ENCODE measurements at regions not wholly inside any gene's neighbourhood (a gene's known extent, or its start where the extent isn't known, plus 50 kb on each side); places are given as distances from the start of the nearest gene placed in this dataset.

DNA sequence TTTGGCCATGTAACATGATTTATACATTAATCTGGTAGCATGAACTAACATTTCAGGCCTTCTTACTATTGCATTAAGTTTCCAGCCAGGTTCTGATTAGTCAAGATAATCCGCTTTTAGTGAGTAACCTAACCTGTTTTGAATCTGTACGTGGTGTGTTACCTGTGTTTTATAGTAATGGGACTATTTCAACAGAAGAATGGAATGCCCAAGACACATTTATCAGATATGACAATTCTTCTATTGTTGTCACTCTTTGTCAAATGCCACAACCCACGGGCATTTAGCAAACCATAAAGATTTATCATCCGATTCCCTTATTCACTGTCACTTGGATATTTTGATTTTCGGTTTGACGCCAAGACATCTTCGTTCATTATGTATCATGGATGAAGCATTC lies 117.9 kb downstream of the ETAA1 start:
- Mint-ChIP-seq H3K36me3 (ENCODE audit: low read depth) (no peaks in the 10 kb centered on the region), H3K27me3 (ENCODE audit: insufficient read depth, low read depth, poor library complexity) (no peaks in the 10 kb centered on the region), H3K9me3 (no peaks in the 10 kb centered on the region), H3K4me1 (no peaks in the 10 kb centered on the region), H3K4me3 (no peak overlapping the region), H3K27ac (no peak overlapping the region)
- Histone ChIP-seq H4K20me1 (replicated peaks; ENCODE audit: insufficient read depth) (no peaks in the 10 kb centered on the region), H3K4me1 (ENCODE audit: insufficient read depth) (no peaks in the 10 kb centered on the region), H3K79me2 (replicated peaks; ENCODE audit: insufficient read depth) (no peaks in the 10 kb centered on the region), H3K27me3 (ENCODE audit: insufficient read depth) (no peaks in the 10 kb centered on the region), H3K4me2 (no peak overlapping the region), H3K36me3 (ENCODE audit: insufficient read depth) (no peaks in the 10 kb centered on the region), H3F3A (replicated peaks; ENCODE audit: low read depth) (no peaks in the 10 kb centered on the region), H3K27ac (ENCODE audit: low read depth) (no peak overlapping the region), H3K9me2 (ENCODE audit: insufficient read depth) (peaks cover 7% of the 10 kb centered on the region; the same call in 1 of the 2 replicates), H2AFZ (peak overlapping the region; percentile 80; the same call in 1 of the 2 replicates), H3K4me3 (no peak overlapping the region)
- ATAC-seq (no peak), DNase-seq (ENCODE audit: low spot score) (no peak)
- no peak for TF ChIP-seq POLR2AphosphoS5 (IDR thresholded peaks at IDR 0.05; ENCODE audit: low read depth)

DNA sequence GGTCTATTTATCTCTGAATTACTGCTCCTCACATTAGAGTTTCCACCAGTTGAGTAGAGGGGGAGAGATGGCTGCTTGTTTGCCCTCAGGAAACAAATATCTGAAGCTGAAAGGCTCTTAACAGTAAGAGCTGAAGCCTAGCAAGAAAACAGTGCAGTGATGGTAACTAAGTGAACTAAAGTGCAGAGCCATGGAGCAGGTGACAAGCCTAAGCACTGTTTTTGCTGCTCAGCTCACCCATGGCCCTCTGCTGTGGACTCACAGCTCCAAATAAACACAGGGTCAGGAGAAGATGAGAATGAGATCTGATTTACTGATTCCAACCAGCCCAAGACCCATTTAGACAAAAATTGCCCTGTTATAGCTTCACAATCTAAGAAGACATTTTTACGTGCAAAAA lies 118.4 kb downstream of the ETAA1 start:
- Mint-ChIP-seq H3K36me3 (ENCODE audit: low read depth) (no peaks in the 10 kb centered on the region), H3K27ac (no peak overlapping the region), H3K4me3 (no peak overlapping the region), H3K4me1 (no peaks in the 10 kb centered on the region), H3K9me3 (no peaks in the 10 kb centered on the region), H3K27me3 (ENCODE audit: insufficient read depth, low read depth, poor library complexity) (no peaks in the 10 kb centered on the region)
- no peaks in the 10 kb centered on the region for H3K4me1 ChIP-seq (ENCODE audit: insufficient read depth)
- no peaks in the 10 kb centered on the region for H4K20me1 ChIP-seq (replicated peaks; ENCODE audit: insufficient read depth)
- no peak overlapping the region for H3K4me3 ChIP-seq
- peak overlapping the region; percentile 80; the same call in 1 of the 2 replicates for H2AFZ ChIP-seq
- H3F3A ChIP-seq (replicated peaks; ENCODE audit: low read depth), result no peaks in the 10 kb centered on the region
- DNase-seq (ENCODE audit: low spot score), result no peak
- no peak for ATAC-seq
- no peak overlapping the region for H3K27ac ChIP-seq (ENCODE audit: low read depth)
- H3K79me2 ChIP-seq (replicated peaks; ENCODE audit: insufficient read depth), result no peaks in the 10 kb centered on the region
- peaks cover 7% of the 10 kb centered on the region; the same call in 1 of the 2 replicates for H3K9me2 ChIP-seq (ENCODE audit: insufficient read depth)
- no peaks in the 10 kb centered on the region for H3K27me3 ChIP-seq (ENCODE audit: insufficient read depth)
- no peak overlapping the region for H3K4me2 ChIP-seq
- no peaks in the 10 kb centered on the region for H3K36me3 ChIP-seq (ENCODE audit: insufficient read depth)
- TF ChIP-seq STAT1 (IDR thresholded peaks at IDR 0.05; ENCODE audit: unreplicated experiment) (no peak), CREB1 (CRISPR knock-in tag; IDR thresholded peaks at IDR 0.05; ENCODE audit: low read depth) (no peak), ZNF331 (CRISPR knock-in tag; IDR thresholded peaks at IDR 0.05; ENCODE audit: low read depth) (no peak)
- TF ChIP-seq, protein P1, sequence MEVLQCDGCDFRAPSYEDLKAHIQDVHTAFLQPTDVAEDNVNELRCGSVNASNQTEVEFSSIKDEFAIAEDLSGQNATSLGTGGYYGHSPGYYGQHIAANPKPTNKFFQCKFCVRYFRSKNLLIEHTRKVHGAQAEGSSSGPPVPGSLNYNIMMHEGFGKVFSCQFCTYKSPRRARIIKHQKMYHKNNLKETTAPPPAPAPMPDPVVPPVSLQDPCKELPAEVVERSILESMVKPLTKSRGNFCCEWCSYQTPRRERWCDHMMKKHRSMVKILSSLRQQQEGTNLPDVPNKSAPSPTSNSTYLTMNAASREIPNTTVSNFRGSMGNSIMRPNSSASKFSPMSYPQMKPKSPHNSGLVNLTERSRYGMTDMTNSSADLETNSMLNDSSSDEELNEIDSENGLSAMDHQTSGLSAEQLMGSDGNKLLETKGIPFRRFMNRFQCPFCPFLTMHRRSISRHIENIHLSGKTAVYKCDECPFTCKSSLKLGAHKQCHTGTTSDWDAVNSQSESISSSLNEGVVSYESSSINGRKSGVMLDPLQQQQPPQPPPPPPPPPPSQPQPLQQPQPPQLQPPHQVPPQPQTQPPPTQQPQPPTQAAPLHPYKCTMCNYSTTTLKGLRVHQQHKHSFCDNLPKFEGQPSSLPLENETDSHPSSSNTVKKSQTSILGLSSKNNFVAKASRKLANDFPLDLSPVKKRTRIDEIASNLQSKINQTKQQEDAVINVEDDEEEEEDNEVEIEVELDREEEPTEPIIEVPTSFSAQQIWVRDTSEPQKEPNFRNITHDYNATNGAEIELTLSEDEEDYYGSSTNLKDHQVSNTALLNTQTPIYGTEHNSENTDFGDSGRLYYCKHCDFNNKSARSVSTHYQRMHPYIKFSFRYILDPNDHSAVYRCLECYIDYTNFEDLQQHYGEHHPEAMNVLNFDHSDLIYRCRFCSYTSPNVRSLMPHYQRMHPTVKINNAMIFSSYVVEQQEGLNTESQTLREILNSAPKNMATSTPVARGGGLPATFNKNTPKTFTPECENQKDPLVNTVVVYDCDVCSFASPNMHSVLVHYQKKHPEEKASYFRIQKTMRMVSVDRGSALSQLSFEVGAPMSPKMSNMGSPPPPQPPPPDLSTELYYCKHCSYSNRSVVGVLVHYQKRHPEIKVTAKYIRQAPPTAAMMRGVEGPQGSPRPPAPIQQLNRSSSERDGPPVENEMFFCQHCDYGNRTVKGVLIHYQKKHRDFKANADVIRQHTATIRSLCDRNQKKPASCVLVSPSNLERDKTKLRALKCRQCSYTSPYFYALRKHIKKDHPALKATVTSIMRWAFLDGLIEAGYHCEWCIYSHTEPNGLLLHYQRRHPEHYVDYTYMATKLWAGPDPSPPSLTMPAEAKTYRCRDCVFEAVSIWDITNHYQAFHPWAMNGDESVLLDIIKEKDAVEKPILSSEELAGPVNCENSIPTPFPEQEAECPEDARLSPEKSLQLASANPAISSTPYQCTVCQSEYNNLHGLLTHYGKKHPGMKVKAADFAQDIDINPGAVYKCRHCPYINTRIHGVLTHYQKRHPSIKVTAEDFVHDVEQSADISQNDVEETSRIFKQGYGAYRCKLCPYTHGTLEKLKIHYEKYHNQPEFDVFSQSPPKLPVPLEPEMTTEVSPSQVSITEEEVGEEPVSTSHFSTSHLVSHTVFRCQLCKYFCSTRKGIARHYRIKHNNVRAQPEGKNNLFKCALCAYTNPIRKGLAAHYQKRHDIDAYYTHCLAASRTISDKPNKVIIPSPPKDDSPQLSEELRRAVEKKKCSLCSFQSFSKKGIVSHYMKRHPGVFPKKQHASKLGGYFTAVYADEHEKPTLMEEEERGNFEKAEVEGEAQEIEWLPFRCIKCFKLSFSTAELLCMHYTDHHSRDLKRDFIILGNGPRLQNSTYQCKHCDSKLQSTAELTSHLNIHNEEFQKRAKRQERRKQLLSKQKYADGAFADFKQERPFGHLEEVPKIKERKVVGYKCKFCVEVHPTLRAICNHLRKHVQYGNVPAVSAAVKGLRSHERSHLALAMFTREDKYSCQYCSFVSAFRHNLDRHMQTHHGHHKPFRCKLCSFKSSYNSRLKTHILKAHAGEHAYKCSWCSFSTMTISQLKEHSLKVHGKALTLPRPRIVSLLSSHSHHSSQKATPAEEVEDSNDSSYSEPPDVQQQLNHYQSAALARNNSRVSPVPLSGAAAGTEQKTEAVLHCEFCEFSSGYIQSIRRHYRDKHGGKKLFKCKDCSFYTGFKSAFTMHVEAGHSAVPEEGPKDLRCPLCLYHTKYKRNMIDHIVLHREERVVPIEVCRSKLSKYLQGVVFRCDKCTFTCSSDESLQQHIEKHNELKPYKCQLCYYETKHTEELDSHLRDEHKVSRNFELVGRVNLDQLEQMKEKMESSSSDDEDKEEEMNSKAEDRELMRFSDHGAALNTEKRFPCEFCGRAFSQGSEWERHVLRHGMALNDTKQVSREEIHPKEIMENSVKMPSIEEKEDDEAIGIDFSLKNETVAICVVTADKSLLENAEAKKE (CRISPR knock-in tag; IDR thresholded peaks at IDR 0.05), result no peak
- TF ChIP-seq, protein P2, sequence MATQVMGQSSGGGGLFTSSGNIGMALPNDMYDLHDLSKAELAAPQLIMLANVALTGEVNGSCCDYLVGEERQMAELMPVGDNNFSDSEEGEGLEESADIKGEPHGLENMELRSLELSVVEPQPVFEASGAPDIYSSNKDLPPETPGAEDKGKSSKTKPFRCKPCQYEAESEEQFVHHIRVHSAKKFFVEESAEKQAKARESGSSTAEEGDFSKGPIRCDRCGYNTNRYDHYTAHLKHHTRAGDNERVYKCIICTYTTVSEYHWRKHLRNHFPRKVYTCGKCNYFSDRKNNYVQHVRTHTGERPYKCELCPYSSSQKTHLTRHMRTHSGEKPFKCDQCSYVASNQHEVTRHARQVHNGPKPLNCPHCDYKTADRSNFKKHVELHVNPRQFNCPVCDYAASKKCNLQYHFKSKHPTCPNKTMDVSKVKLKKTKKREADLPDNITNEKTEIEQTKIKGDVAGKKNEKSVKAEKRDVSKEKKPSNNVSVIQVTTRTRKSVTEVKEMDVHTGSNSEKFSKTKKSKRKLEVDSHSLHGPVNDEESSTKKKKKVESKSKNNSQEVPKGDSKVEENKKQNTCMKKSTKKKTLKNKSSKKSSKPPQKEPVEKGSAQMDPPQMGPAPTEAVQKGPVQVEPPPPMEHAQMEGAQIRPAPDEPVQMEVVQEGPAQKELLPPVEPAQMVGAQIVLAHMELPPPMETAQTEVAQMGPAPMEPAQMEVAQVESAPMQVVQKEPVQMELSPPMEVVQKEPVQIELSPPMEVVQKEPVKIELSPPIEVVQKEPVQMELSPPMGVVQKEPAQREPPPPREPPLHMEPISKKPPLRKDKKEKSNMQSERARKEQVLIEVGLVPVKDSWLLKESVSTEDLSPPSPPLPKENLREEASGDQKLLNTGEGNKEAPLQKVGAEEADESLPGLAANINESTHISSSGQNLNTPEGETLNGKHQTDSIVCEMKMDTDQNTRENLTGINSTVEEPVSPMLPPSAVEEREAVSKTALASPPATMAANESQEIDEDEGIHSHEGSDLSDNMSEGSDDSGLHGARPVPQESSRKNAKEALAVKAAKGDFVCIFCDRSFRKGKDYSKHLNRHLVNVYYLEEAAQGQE (IDR thresholded peaks at IDR 0.05; ENCODE audit: unreplicated experiment), result no peak
- TF ChIP-seq, protein P3, sequence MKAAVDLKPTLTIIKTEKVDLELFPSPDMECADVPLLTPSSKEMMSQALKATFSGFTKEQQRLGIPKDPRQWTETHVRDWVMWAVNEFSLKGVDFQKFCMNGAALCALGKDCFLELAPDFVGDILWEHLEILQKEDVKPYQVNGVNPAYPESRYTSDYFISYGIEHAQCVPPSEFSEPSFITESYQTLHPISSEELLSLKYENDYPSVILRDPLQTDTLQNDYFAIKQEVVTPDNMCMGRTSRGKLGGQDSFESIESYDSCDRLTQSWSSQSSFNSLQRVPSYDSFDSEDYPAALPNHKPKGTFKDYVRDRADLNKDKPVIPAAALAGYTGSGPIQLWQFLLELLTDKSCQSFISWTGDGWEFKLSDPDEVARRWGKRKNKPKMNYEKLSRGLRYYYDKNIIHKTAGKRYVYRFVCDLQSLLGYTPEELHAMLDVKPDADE (IDR thresholded peaks at IDR 0.05), result no peak
